Ovary (tissue), 3 donors: ENCODE measurements at regions not wholly inside any gene's neighbourhood (a gene's known extent, or its start where the extent isn't known, plus 50 kb on each side); places are given as distances from the start of the nearest gene placed in this dataset.

ENCODE experiments used
- POLR2A ChIP-seq: fragments of 450-650 bp; IDR thresholded peaks from one replicate; pipeline ENCODE4 v1.6.1; 2017; ENCODE audit warnings: antibody characterized with exemption, mild to moderate bottlenecking, moderate library complexity
- TF ChIP-seq, protein P1 (sequence below), 3 donors: fragments of 450-650 bp in 2 of 3; fragments of 200-600 bp in 1 of 3; IDR thresholded peaks; one replicate each; pipeline versions ENCODE4 v1.5.1 to v1.8.0; 2016 to 2022; ENCODE audit warnings: antibody characterized with exemption in 3 of 3, mild to moderate bottlenecking in 1 of 3
- donor health status: DM: no; HTN: no; CAD: no.

DNA sequence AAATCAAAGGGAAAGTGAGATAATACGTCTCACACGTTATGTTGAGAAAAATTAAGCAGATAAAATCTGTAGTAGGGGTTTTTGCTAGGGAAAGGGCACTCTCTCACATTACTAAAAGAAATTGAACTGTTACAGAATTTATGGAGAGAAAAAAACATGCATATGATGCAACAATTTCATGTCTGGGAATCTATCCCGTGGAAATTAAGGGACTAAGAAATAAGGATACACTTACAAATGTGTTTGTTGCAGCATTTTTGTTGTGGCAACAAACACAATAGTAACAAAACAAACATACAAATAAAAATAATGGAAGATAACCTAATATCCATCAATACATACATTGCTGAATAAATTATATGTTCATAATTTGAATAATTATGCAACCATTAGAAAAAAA lies 96.3 kb upstream of the ZBED5 start:
- TF ChIP-seq, protein P1, sequence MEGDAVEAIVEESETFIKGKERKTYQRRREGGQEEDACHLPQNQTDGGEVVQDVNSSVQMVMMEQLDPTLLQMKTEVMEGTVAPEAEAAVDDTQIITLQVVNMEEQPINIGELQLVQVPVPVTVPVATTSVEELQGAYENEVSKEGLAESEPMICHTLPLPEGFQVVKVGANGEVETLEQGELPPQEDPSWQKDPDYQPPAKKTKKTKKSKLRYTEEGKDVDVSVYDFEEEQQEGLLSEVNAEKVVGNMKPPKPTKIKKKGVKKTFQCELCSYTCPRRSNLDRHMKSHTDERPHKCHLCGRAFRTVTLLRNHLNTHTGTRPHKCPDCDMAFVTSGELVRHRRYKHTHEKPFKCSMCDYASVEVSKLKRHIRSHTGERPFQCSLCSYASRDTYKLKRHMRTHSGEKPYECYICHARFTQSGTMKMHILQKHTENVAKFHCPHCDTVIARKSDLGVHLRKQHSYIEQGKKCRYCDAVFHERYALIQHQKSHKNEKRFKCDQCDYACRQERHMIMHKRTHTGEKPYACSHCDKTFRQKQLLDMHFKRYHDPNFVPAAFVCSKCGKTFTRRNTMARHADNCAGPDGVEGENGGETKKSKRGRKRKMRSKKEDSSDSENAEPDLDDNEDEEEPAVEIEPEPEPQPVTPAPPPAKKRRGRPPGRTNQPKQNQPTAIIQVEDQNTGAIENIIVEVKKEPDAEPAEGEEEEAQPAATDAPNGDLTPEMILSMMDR (IDR thresholded peaks at IDR 0.05): no peak
- no peak for TF ChIP-seq POLR2A
